ENCODE measurements at regions not wholly inside any gene's neighbourhood (a gene's known extent, or its start where the extent isn't known, plus 50 kb on each side); places are given as distances from the start of the nearest gene placed in this dataset.

GRCh38 chr4:167290678-167291077, 56.4 kb upstream of the SPOCK3 start:
- DNase-seq, result peak; percentile 1 to 47

GRCh38 chr4:167308876-167309275, 74.6 kb upstream of the SPOCK3 start:
- no peak for DNase-seq

- DNase-seq, result no peak
Observed at GRCh38 chr4:167321299-167321698, 87.0 kb upstream of the SPOCK3 start.

- no peak for DNase-seq
Observed at GRCh38 chr4:167339781-167340180, 105.5 kb upstream of the SPOCK3 start.

GRCh38 chr4:167359711-167360110, 125.4 kb upstream of the SPOCK3 start:
- DNase-seq, result no peak

GRCh38 chr4:167379076-167379835, 145.0 kb upstream of the SPOCK3 start:
- DNase-seq, result no peak

GRCh38 chr4:167380964-167381363, 146.7 kb upstream of the SPOCK3 start:
- DNase-seq, result no peak

GRCh38 chr4:167383291-167383690, 149.0 kb upstream of the SPOCK3 start:
- no peak for DNase-seq

- no peak for DNase-seq
Observed at GRCh38 chr4:167397586-167397985, 163.3 kb upstream of the SPOCK3 start.

- no peak for DNase-seq
Observed at GRCh38 chr4:167399201-167399600, 164.9 kb upstream of the SPOCK3 start.

- no peak for DNase-seq
Observed at GRCh38 chr4:167406181-167406580, 171.9 kb upstream of the SPOCK3 start.

- no peak for DNase-seq
Observed at GRCh38 chr4:167415461-167415860, 181.2 kb upstream of the SPOCK3 start.

- DNase-seq, result no peak
Observed at GRCh38 chr4:167419468-167420140, 185.3 kb upstream of the SPOCK3 start.

GRCh38 chr4:167421201-167421600, 186.9 kb upstream of the SPOCK3 start:
- no peak for DNase-seq

GRCh38 chr4:167424341-167425256, 190.3 kb upstream of the SPOCK3 start:
- no peak for DNase-seq

- DNase-seq, result no peak
Observed at GRCh38 chr4:167428156-167428555, 193.9 kb upstream of the SPOCK3 start.

GRCh38 chr4:167431371-167431770, 197.1 kb upstream of the SPOCK3 start:
- no peak for DNase-seq

- no peak for DNase-seq
Observed at GRCh38 chr4:167435786-167436185, 201.5 kb upstream of the SPOCK3 start.

GRCh38 chr4:167443841-167444240, 209.5 kb upstream of the SPOCK3 start:
- no peak for DNase-seq

GRCh38 chr4:167452922-167453430, 218.7 kb upstream of the SPOCK3 start:
- DNase-seq, result no peak

- DNase-seq, result no peak
Observed at GRCh38 chr4:167456619-167457018, 222.3 kb upstream of the SPOCK3 start.

- DNase-seq, result no peak
Observed at GRCh38 chr4:167469436-167469835, 235.1 kb upstream of the SPOCK3 start.

GRCh38 chr4:167475951-167476350, 241.7 kb upstream of the SPOCK3 start:
- DNase-seq, result no peak
